Esophagus (tissue), 2 donors: ENCODE measurements at regions not wholly inside any gene's neighbourhood (a gene's known extent, or its start where the extent isn't known, plus 50 kb on each side); places are given as distances from the start of the nearest gene placed in this dataset.

ENCODE experiments used
- H3K27ac ChIP-seq, 2 donors: one replicate each; pipeline ENCODE4 v1.5.1; 2013; ENCODE audit warnings: low read depth in 2 of 2, mild to moderate bottlenecking in 2 of 2, inconsistent platforms in 1 of 2, low read length in 1 of 2, moderate library complexity in 1 of 2
- H3K27me3 ChIP-seq, 2 donors: one replicate each; pipeline ENCODE4 v1.6.1; 2013; ENCODE audit warnings: low read length in 2 of 2, control low read depth in 1 of 2, mild to moderate bottlenecking in 1 of 2; ENCODE audit not compliant: insufficient read depth in 2 of 2, control insufficient read depth in 1 of 2
- H3K36me3 ChIP-seq, 2 donors: one replicate each; pipeline ENCODE4 v1.6.1; 2013; ENCODE audit warnings: low read length in 1 of 2; ENCODE audit not compliant: control insufficient read depth in 2 of 2, insufficient read depth in 2 of 2
- H3K4me1 ChIP-seq, 2 donors: one replicate each; pipeline ENCODE4 v1.6.1; 2013; ENCODE audit warnings: low read length in 1 of 2; ENCODE audit not compliant: control insufficient read depth in 2 of 2, insufficient read depth in 2 of 2
- H3K4me3 ChIP-seq, 2 donors: one replicate each; pipeline ENCODE4 v1.5.1; 2013; ENCODE audit warnings: low read length in 2 of 2, mild to moderate bottlenecking in 2 of 2, low read depth in 1 of 2, moderate library complexity in 1 of 2
- H3K9me3 ChIP-seq, 2 donors: one replicate each; pipeline ENCODE4 v1.6.1; 2013; ENCODE audit warnings: mild to moderate bottlenecking in 2 of 2, low read depth in 1 of 2, low read length in 1 of 2, moderate library complexity in 1 of 2; ENCODE audit not compliant: control insufficient read depth in 2 of 2, insufficient read depth in 1 of 2
- WGBS, 2 donors: extraction: QIAGEN DNeasy Blood & Tissue Kit; methylation state at CpG; one replicate each; pipeline ENCODE4 v1.1.7; 2013; 5-methylcytosine and 5-hydroxymethylcytosine counted together
- donor health status: healthy with polysubstance abuse.
- donor health status: Bipolar disorder and iron deficiency.

DNA sequence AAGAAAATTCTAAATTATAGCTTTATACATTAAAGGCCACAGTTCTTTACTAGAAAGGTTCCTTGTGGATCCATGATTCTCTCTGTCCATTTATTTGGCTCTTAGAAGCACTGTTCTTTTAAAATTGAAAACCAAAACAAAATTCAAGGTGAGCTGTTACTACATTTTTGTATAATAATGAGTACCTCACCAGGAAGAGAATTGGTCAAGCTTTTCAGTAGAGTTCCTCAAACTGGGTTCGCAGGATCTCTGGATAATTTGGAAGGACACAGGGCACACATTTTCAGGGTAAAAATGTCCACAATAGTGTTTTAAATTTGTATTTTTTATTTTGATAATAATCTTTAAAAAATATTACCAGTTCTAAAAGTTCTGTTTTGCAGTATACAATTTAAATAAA lies 93.0 kb downstream of the PPP1R3A start:
- no peaks in the 10 kb centered on the region for H3K4me1 ChIP-seq
- WGBS, 2 donors = 92 to 95% methylated on average over 1 of the region's 1 CpG
- no peaks in the 10 kb centered on the region for H3K9me3 ChIP-seq
- no peak overlapping the region for H3K27ac ChIP-seq
- no peak overlapping the region for H3K4me3 ChIP-seq
- no peaks in the 10 kb centered on the region for H3K36me3 ChIP-seq
- H3K27me3 ChIP-seq = no peaks in the 10 kb centered on the region

DNA sequence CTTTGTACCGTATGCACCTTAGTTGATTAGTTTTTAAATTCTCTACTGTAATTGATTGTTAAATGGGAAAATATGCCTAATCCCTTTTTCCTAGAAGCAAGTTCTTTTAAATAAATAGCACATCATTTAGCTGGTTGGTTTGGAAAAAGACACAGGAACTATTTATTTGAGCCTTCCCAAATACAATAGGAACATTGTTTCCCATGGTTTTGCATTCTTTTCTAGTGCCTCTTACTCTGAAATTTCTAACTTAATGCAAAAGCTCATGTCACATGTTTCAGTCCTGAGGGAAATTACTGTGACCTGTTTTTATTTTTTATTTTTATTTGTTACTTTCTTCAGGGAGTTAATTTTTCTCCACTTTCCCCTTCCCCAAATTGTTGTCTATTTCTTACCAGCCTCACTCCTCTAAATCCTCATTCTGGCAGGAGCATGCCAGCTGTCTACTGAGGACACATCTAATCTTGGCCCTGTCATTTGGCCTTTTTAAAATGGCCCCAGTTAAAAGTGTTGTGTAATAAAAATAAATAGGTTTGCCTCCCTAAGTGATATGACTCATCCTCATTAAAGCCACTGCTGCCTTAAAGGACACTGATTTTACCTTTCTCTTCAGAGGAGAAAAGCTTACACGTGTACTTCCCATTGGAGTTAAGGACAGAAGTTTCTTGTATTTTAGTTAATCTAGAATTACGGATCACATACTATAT lies 94.5 kb downstream of the PPP1R3A start:
- no peaks in the 10 kb centered on the region for H3K9me3 ChIP-seq
- no peaks in the 10 kb centered on the region for H3K4me1 ChIP-seq
- WGBS, 2 donors = 55 to 59% methylated on average over 3 of the region's 3 CpGs
- H3K4me3 ChIP-seq = no peak overlapping the region
- H3K27ac ChIP-seq = no peak overlapping the region
- H3K27me3 ChIP-seq = no peaks in the 10 kb centered on the region
- H3K36me3 ChIP-seq = no peaks in the 10 kb centered on the region

DNA sequence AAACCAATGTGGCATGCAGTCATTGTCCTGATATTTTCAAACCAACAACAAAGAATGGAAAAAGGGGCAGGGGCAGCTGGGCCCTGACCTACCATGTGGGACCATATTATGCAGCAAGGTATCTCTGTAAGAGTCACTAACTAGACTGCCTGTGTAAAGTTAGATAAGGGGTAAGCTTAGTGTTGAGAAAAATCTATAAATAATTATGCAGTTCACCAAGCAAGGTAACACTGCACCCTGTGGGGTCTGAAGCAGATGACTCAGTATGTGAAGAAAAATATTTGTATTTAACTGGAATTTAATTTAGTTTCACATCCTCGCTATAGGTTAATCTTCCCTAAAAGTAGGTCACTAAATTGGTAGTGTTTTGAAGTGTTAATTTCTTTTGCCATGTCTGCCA lies 99.3 kb downstream of the PPP1R3A start:
- H3K27me3 ChIP-seq = no peaks in the 10 kb centered on the region
- 68 to 76% methylated on average over 1 of the region's 1 CpG for WGBS, 2 donors
- no peaks in the 10 kb centered on the region for H3K4me1 ChIP-seq
- no peak overlapping the region for H3K27ac ChIP-seq
- H3K9me3 ChIP-seq = no peaks in the 10 kb centered on the region
- H3K4me3 ChIP-seq = no peak overlapping the region
- H3K36me3 ChIP-seq = no peaks in the 10 kb centered on the region

DNA sequence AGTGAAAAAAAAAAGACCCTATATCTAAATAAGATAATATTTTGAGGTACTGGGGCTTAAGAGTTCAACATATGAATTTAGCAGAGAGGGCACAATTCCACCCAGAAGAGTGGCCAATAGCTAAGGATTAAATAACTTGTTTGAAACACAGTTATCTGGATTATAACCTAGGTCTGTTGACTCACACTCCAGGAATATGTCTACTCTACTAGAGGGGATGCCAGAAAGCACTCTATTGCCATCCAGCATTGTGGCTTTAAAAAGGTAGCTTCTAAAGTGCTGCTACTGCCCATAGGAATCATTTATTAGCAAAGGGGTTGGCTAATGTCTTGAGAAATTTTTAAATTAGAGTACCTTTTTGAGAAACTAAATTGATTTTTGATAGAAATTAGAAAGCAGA lies 102.2 kb downstream of the PPP1R3A start:
- Histone ChIP-seq H3K4me3 (no peak overlapping the region), H3K9me3 (no peaks in the 10 kb centered on the region), H3K36me3 (no peaks in the 10 kb centered on the region), H3K4me1 (no peaks in the 10 kb centered on the region), H3K27ac (no peak overlapping the region), H3K27me3 (no peaks in the 10 kb centered on the region)

DNA sequence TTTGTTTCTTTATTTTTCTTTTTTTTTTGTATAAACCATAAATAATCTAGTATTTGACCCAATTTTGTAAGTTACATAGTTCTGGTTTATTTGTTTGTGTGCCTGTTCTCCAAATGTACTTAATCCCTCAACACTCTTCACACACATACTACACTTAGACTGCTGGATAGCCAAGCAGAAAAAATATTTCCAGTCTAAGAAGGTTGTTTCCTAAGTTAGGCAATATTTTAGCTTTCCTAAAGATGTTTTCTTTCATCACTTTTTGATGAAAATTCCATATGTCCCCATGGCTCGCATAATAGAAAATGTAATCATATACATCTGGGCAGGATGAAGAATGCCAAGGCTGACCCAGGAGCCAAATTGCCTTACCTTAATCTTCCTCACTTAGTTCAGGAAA lies 105.3 kb downstream of the PPP1R3A start:
- no peaks in the 10 kb centered on the region for H3K27me3 ChIP-seq
- no peaks in the 10 kb centered on the region for H3K4me1 ChIP-seq
- no peaks in the 10 kb centered on the region for H3K9me3 ChIP-seq
- no peaks in the 10 kb centered on the region for H3K36me3 ChIP-seq
- no peak overlapping the region for H3K4me3 ChIP-seq
- no peak overlapping the region for H3K27ac ChIP-seq
- 0 to 9% methylated on average over 1 of the region's 1 CpG for WGBS, 2 donors

- 70 to 74% methylated on average over 3 of the region's 3 CpGs for WGBS, 2 donors
- Histone ChIP-seq H3K4me1 (no peaks in the 10 kb centered on the region), H3K27ac (no peak overlapping the region), H3K27me3 (no peaks in the 10 kb centered on the region), H3K4me3 (no peak overlapping the region), H3K9me3 (no peaks in the 10 kb centered on the region), H3K36me3 (no peaks in the 10 kb centered on the region)
Observed at GRCh38 chr7:113812591-113813255, 106.1 kb downstream of the PPP1R3A start.

DNA sequence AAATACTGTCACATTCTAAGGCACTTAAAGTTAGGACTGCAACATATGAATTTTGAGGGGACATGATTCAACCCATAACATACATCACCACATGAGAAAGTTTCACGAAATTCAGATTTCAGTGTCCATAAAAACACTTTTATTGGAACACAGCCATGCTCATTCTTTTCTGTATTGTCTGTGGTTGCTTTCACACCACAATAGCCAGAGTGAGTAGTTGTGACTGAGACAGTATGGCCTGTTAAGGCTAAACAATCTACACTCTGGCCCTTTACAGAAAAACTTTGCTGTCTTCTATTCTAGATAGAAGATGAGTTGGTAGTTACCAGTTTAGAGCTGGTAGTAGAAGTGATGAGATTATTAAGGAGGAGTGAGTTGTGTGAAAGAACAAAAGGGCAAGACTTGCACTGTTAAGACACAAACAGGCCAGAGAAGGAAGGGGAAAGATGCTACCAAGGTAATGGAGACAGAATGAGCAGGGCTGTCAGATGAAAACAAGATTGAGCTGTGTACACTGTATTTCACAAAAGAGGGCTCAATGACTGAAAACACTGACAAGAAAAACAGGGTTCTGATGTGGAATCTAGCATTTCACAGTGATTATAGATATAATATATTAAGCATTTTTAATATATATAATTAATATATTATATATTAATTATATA lies 108.6 kb downstream of the PPP1R3A start:
- H3K4me1 ChIP-seq = no peaks in the 10 kb centered on the region
- no peak overlapping the region for H3K4me3 ChIP-seq
- no peaks in the 10 kb centered on the region for H3K36me3 ChIP-seq
- H3K27me3 ChIP-seq = no peaks in the 10 kb centered on the region
- 79 to 83% methylated on average over 1 of the region's 1 CpG for WGBS, 2 donors
- no peak overlapping the region for H3K27ac ChIP-seq
- H3K9me3 ChIP-seq = no peaks in the 10 kb centered on the region

DNA sequence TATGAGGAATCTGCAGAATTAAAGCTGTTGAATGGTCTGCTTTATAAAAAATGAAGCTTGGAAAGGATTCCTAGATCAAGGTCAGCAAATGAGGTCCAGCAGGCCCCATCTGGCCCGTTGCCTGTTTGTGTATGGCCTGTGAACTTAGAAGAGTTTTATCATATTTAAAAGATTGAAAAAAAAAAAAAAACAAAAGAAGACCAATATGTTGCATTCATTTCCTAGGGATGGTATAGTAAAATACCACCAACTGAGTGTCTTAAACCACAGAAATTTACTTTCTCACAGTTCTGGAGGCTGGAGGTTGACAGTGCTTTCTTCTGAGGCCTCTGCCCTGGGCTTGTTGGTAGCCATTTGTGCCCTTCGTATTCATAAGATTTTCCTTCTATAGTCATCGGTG lies 109.2 kb downstream of the PPP1R3A start:
- WGBS, 2 donors = 69 to 82% methylated on average over 3 of the region's 3 CpGs
- no peaks in the 10 kb centered on the region for H3K4me1 ChIP-seq
- H3K4me3 ChIP-seq = no peak overlapping the region
- no peaks in the 10 kb centered on the region for H3K36me3 ChIP-seq
- H3K27me3 ChIP-seq = no peaks in the 10 kb centered on the region
- H3K27ac ChIP-seq = no peak overlapping the region
- H3K9me3 ChIP-seq = no peaks in the 10 kb centered on the region

DNA sequence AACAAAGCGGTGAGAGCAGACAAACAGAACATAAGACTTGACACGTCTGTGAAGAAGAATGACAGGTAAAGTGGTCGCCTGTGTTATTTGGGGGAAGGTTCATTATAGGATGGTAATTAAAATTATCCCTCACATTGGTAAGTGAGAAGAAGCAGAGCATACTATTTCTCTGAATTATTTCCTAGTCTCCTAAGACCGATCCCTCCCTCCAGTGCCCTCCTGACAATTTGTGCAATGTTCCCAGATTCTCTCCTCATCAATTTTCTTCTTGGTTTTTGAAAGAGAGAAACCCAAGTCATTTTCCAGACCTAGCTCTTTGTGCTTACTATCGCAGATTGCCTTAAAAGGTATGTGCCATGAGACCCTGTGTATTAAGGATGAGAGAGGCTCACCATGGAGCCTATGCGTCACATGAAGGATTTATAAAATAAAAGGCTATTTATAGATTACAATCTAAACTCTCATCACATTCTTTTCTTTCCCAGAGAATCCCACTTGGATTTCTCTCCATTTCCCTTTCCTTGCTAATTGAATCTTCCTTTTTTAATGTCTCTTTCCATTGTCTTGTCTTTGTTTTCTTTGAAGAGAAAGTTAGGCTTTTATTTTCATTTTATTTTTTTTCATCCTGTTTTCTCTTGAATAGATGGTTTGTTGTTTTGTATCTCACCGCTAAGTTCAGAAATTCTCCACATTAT lies 112.0 kb downstream of the PPP1R3A start:
- H3K27ac ChIP-seq = no peak overlapping the region
- no peaks in the 10 kb centered on the region for H3K4me1 ChIP-seq
- H3K27me3 ChIP-seq = no peaks in the 10 kb centered on the region
- H3K4me3 ChIP-seq = no peak overlapping the region
- no peaks in the 10 kb centered on the region for H3K9me3 ChIP-seq
- no peaks in the 10 kb centered on the region for H3K36me3 ChIP-seq
- 73 to 74% methylated on average over 7 of the region's 7 CpGs for WGBS, 2 donors
